ENCODE measurements at regions not wholly inside any gene's neighbourhood (a gene's known extent, or its start where the extent isn't known, plus 50 kb on each side); places are given as distances from the start of the nearest gene placed in this dataset.

DNA sequence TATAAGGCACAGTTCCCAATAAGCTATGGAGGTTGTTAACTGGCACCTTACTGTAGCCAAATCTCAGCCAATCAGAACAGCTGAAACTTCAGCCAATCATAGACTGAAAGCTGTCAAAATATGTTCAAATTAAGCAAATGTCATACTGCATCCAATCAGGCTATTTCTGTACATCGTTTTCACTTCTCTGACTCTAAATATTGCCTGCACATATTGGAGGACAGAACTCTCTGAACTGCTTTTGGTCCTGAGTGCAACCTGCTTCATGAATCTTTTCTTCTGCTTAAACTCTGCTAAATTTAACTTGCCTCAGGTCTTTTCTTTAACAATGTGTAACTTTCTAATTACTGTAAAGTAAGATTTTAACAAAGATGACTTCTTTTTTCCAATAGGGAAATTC is 1198.9 kb upstream of the PCDH7 start:
- Histone ChIP-seq H3K27ac (ENCODE audit: extremely low read depth, low read depth, low read length) (no peak overlapping the region), H3K4me3 (ENCODE audit: low read depth, low read length) (no peak overlapping the region), H3K4me1 (ENCODE audit: control insufficient read depth, insufficient read depth, low read length) (no peaks in the 10 kb centered on the region), H3K9me3 (ENCODE audit: control insufficient read depth, insufficient read depth, low read depth, low read length) (no peaks in the 10 kb centered on the region), H3K36me3 (ENCODE audit: control insufficient read depth in 2 of 2, insufficient read depth in 1 of 2, low read length in 2 of 2) (no peaks in the 10 kb centered on the region)
- POLR2A ChIA-PET, result no interaction called here
- no peak for TF ChIP-seq ZBTB48 (tag by site-specific recombination; IDR thresholded peaks at IDR 0.05)
- TF ChIP-seq ZIC2 (tag by site-specific recombination; IDR thresholded peaks at IDR 0.05), result no peak
- no peak for TF ChIP-seq MZF1 (tag by site-specific recombination; IDR thresholded peaks at IDR 0.05; ENCODE audit: borderline replicate concordance)
- TF ChIP-seq ZNF292 (tag by site-specific recombination; IDR thresholded peaks at IDR 0.05; ENCODE audit: borderline replicate concordance, low read depth), result no peak
- CTCF ChIA-PET, result no interaction called here

DNA sequence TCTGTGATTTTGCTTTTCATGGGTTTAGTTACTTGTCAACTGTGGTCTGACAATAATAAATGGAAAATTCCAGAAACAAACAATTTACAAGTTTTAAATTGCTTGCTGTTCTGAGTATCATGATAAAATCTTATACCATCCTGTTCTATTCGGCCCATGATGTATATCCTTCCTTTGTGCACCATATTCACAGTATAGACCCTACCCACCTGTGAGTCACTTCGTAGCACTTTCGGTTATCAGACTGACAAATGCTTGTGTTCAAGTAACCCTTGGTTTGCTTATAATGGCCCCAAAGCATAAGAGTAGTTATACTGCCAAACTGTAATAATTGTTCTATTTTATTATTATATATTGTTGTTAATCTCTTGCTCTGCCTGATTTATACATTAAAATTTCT is 1183.4 kb upstream of the PCDH7 start:
- ChIA-PET CTCF (no interaction called here), POLR2A (no interaction called here)
- Histone ChIP-seq H3K9me3 (ENCODE audit: control insufficient read depth, insufficient read depth, low read depth, low read length) (no peaks in the 10 kb centered on the region), H3K4me1 (ENCODE audit: control insufficient read depth, insufficient read depth, low read length) (no peaks in the 10 kb centered on the region), H3K4me3 (ENCODE audit: low read depth, low read length) (no peak overlapping the region), H3K27ac (ENCODE audit: extremely low read depth, low read depth, low read length) (no peak overlapping the region), H3K36me3 (ENCODE audit: control insufficient read depth in 2 of 2, insufficient read depth in 1 of 2, low read length in 2 of 2) (no peaks in the 10 kb centered on the region)
- TF ChIP-seq, protein P1, sequence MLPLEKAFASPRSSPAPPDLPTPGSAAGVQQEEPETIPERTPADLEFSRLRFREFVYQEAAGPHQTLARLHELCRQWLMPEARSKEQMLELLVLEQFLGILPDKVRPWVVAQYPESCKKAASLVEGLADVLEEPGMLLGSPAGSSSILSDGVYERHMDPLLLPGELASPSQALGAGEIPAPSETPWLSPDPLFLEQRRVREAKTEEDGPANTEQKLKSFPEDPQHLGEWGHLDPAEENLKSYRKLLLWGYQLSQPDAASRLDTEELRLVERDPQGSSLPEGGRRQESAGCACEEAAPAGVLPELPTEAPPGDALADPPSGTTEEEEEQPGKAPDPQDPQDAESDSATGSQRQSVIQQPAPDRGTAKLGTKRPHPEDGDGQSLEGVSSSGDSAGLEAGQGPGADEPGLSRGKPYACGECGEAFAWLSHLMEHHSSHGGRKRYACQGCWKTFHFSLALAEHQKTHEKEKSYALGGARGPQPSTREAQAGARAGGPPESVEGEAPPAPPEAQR (tag by site-specific recombination; IDR thresholded peaks at IDR 0.05), result no peak
- no peak for TF ChIP-seq ZNF747 (tag by site-specific recombination; IDR thresholded peaks at IDR 0.05)
- no peak for TF ChIP-seq KLF16 (tag by site-specific recombination; IDR thresholded peaks at IDR 0.05)
- TF ChIP-seq, protein P2, sequence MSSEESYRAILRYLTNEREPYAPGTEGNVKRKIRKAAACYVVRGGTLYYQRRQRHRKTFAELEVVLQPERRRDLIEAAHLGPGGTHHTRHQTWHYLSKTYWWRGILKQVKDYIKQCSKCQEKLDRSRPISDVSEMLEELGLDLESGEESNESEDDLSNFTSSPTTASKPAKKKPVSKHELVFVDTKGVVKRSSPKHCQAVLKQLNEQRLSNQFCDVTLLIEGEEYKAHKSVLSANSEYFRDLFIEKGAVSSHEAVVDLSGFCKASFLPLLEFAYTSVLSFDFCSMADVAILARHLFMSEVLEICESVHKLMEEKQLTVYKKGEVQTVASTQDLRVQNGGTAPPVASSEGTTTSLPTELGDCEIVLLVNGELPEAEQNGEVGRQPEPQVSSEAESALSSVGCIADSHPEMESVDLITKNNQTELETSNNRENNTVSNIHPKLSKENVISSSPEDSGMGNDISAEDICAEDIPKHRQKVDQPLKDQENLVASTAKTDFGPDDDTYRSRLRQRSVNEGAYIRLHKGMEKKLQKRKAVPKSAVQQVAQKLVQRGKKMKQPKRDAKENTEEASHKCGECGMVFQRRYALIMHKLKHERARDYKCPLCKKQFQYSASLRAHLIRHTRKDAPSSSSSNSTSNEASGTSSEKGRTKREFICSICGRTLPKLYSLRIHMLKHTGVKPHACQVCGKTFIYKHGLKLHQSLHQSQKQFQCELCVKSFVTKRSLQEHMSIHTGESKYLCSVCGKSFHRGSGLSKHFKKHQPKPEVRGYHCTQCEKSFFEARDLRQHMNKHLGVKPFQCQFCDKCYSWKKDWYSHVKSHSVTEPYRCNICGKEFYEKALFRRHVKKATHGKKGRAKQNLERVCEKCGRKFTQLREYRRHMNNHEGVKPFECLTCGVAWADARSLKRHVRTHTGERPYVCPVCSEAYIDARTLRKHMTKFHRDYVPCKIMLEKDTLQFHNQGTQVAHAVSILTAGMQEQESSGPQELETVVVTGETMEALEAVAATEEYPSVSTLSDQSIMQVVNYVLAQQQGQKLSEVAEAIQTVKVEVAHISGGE (tag by site-specific recombination; conservative IDR thresholded peaks at IDR 0.05; ENCODE audit: low read depth), result no peak
- no peak for TF ChIP-seq ZNF214 (tag by site-specific recombination; IDR thresholded peaks at IDR 0.05; ENCODE audit: borderline replicate concordance)
- TF ChIP-seq TCF7L2 (IDR thresholded peaks at IDR 0.05; ENCODE audit: borderline replicate concordance, low read depth, low read length), result no peak
- TF ChIP-seq SETDB1 (IDR thresholded peaks at IDR 0.05; ENCODE audit: insufficient read length, low read length), result no peak
- TF ChIP-seq, protein P3, sequence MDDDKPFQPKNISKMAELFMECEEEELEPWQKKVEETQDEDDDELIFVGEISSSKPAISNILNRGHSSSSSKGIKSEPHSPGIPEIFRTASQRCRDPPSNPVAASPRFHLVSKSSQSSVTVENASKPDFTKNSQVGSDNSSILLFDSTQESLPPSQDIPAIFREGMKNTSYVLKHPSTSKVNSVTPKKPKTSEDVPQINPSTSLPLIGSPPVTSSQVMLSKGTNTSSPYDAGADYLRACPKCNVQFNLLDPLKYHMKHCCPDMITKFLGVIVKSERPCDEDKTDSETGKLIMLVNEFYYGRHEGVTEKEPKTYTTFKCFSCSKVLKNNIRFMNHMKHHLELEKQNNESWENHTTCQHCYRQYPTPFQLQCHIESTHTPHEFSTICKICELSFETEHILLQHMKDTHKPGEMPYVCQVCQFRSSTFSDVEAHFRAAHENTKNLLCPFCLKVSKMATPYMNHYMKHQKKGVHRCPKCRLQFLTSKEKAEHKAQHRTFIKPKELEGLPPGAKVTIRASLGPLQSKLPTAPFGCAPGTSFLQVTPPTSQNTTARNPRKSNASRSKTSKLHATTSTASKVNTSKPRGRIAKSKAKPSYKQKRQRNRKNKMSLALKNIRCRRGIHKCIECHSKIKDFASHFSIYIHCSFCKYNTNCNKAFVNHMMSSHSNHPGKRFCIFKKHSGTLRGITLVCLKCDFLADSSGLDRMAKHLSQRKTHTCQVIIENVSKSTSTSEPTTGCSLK (tag by site-specific recombination; IDR thresholded peaks at IDR 0.05), result no peak
- TF ChIP-seq ZNF174 (tag by site-specific recombination; IDR thresholded peaks at IDR 0.05), result no peak
- no peak for TF ChIP-seq ZNF558 (tag by site-specific recombination; IDR thresholded peaks at IDR 0.05)
- no peak for TF ChIP-seq ZNF138 (tag by site-specific recombination; IDR thresholded peaks at IDR 0.05; ENCODE audit: borderline replicate concordance)
- TF ChIP-seq, protein P4, sequence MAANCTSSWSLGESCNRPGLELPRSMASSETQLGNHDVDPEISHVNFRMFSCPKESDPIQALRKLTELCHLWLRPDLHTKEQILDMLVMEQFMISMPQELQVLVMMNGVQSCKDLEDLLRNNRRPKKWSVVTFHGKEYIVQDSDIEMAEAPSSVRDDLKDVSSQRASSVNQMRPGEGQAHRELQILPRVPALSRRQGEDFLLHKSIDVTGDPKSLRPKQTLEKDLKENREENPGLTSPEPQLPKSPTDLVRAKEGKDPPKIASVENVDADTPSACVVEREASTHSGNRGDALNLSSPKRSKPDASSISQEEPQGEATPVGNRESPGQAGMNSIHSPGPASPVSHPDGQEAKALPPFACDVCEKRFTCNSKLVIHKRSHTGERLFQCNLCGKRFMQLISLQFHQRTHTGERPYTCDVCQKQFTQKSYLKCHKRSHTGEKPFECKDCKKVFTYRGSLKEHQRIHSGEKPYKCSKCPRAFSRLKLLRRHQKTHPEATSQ (tag by site-specific recombination; IDR thresholded peaks at IDR 0.05), result no peak
- no peak for TF ChIP-seq ZNF394 (tag by site-specific recombination; IDR thresholded peaks at IDR 0.05; ENCODE audit: borderline replicate concordance)
- TF ChIP-seq ZNF184 (tag by site-specific recombination; IDR thresholded peaks at IDR 0.05), result no peak
- no peak for TF ChIP-seq ZNF791 (tag by site-specific recombination; IDR thresholded peaks at IDR 0.05)
- TF ChIP-seq ZNF311 (tag by site-specific recombination; IDR thresholded peaks at IDR 0.05; ENCODE audit: borderline replicate concordance), result no peak
- no peak for TF ChIP-seq ZNF514 (tag by site-specific recombination; IDR thresholded peaks at IDR 0.05)
- TF ChIP-seq TRIM28 (IDR thresholded peaks at IDR 0.05; ENCODE audit: borderline replicate concordance, low read length), result no peak
- TF ChIP-seq SCRT2 (tag by site-specific recombination; IDR thresholded peaks at IDR 0.05), result no peak
- no peak for TF ChIP-seq ZNF121 (tag by site-specific recombination; IDR thresholded peaks at IDR 0.05)
